ENCODE measurements at regions not wholly inside any gene's neighbourhood (a gene's known extent, or its start where the extent isn't known, plus 50 kb on each side); places are given as distances from the start of the nearest gene placed in this dataset.
"Not testable (repeated sequence)": the region's sequence is repeated elsewhere in the genome, so short reads cannot be mapped to it uniquely, and the experiment has no call there.

DNA sequence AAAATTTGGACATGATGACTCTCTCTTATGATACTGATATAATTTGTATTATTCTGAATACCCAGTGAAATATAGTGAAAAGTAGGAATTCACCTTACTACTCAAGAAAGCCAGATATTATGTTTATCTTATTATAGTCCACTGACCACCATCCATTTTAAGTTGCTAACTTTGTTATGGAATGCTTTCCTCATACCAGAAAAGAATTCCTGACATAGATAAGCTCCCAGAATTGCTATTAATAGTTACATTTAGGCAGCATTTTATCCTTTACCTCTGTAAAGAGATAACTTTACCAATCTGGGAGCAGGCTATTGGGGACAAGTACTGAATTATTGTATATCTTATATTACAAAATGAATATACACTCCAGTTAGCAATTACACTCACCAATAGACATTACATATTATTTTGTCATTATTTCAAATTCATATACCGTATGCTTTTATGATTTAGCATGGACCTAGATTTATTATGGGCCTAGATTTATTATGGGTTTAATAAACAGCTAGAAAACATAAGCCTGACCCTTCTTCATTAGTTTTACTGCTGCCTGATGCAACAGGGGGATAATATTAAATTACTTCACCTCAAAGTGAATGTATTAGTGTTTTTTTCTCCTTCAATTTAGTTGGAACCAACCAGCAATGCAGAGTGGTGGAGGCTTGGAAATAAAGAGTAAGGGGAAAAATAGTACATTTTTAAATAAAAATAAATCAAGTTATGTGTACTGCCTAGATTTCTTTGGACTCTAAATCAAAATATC lies 1886.1 kb downstream of the PCDH9 start:
- DNase-seq: no peak

DNA sequence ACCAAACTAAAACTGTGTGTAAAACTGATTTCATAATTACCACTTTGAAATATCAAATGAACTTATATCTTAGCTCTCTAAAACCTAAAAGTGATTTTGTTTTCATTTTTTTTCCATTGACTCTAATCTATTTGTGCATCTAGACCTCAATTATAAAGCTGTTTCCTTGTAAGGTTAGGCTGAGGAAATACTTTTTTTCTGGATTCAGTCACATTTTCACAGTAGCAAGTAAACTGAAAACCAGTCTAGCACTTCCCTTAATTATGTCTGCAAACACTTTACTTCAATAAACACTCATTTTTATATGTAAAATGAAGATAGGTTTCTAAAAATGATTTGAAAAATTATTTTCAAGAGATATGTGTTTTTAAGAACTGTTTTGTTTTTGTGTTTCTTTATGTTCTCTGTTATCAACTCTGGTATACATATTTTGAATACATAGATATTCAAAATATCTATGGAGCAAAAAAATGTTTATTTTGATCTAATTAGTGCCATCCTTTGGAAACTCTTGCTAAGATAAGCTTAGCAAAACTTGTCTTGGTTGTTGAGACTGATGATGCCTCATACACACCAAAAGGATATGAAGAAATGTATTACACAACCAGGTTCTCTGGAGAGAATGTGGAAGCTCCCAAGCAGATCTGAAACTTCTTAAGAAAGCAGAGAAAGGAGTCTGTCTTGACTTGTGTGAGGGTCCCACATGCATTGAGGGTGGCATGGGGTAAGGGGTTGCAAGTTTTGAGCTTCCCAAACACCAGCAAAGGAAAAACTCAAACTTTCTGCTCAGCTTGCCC lies 1887.4 kb downstream of the PCDH9 start:
- DNase-seq: no peak

DNA sequence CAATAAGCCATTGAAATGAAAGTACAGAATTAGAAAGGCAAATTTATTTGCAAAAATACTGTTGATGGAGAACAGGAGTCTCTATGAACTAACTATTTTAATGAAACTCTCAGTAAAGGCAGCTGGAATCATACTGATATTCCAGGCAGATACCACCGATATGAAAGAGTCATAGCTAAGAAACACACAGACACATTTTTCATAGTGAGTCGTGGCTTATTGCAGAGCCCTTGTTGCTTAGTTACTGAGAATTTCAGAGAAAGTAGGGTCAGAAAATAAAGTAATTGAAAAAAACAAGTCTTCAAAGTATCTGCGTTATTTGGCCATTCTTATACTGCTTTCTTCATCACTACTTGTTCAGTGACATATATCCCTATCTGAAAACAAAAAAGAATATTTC lies 1890.9 kb downstream of the PCDH9 start:
- no peak for DNase-seq

DNA sequence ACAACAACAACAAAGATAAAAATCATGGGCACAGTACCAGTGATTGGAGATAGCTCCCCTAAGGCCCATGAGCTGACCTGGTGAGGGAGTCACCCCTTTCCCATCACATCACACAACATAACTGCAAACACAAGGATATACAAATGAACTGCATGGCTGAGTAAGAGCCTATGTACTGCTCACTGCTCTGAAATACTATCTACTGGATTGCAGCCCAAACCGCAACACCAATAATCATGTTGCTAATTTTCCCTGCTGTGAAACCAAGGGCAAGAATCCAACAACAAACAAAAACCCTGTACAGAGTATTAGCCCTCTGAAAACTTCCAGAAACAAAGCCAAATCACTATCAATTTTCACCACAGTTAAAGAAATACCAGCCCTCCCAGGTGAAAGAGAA lies 1893.2 kb downstream of the PCDH9 start:
- DNase-seq: no peak

DNA sequence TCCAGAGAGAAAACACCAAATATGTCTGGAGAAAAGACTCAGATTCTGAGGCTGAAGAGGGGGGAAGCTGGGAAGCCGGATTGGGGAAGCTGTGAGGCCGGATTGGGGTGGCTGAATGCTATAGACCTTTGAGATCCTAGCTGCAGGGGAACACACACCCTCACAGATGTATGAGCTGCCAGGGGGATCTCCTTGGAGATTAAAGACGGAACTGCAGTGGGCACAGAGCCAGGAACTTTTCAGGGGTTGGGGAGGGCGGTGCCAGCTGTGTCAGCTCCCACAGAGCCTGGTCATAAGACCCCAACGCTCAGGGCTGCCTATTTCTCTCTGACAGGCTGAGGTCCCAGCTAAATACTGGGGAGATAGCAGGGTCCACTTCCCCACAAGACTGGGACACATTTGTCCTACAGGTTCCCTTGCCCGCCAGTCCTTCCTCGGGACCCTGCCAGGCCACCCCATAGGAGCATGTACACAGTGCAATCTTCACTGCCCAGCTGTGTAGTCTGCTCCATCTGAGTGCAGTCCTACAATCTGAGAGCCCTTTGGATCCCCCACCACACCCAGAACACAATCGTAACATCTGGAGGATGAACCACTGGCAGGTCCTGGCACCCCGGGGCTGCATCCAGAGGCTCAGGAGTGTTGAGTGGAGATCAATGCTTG lies 1893.9 kb downstream of the PCDH9 start:
- DNase-seq: no peak

DNA sequence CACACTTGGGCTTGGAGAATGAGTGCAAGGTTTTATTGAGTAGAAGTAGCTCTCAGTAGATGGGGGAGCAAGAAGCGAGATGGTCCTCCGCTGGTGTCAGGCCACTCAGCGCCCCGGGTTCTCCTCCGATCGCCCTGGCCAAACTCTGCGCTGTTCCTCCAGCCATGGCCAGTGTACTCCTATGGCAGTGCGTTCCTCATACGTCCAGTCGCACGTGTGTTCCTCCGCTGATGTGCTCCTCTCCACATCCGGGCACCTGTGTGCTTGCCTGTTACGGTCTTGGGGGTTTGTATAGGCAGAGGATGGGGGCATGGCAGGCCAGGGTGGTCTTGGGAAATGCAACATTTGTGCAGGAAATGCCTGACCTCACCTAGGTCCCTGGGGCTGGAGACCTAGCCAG lies 1899.4 kb downstream of the PCDH9 start:
- DNase-seq: no peak

DNA sequence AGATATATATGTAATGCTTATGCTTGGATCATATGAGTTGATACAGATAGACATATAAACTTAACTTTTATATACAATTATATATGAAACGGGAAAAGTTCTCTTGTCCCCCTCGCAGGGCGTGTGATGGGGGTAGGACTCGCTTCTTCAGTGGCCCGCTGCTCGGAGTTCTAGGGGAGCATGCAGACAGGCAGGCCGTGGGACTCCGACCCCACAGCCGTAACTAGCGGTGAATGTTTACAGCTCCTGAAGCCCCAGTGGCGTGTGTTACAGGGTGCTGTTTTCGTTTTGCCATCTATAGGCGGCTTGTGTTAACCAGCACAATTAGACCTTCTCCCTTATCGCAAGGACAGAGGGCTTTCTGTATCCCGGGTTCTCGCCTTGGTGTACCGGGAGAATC lies 1899.8 kb downstream of the PCDH9 start:
- DNase-seq: no peak

DNA sequence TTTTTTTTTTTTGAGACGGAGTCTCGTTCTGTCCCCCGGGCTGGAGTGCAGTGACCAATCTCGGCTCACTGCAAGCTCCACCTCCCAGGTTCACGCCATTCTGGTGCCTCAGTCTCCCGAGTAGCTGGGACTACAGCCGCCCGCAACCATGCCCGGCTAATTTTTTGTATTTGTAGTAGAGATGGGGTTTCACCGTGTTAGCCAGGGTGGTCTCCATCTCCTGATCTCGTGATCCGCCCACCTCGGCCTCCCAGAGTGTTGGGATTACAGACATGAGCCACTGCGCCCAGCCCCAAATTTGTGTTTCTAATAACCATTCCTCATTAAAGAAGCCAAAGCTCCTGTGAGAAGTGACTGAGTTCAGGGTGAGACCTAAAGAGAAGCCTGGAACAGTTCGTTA lies 1906.9 kb downstream of the PCDH9 start:
- DNase-seq: not testable (repeated sequence)

DNA sequence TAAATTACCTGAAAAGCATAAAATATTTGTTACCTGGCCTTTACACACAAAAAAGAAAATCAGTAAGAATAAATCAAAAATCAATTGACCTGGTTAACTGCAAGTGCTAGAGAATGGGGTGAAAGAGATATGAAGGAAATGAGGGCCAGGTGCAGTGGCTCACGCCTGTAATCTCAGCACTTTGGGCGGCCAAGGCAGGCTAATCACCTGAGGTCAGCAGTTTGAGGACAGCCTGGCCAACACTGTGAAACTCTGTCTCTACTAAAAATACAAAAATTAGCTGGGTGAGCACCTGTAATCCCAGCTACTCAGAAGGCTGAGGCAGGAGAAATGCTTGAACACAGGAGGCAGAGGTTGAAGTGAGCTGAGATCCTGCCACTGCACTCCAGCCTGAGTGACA lies 1908.7 kb downstream of the PCDH9 start:
- DNase-seq: not testable (repeated sequence)

DNA sequence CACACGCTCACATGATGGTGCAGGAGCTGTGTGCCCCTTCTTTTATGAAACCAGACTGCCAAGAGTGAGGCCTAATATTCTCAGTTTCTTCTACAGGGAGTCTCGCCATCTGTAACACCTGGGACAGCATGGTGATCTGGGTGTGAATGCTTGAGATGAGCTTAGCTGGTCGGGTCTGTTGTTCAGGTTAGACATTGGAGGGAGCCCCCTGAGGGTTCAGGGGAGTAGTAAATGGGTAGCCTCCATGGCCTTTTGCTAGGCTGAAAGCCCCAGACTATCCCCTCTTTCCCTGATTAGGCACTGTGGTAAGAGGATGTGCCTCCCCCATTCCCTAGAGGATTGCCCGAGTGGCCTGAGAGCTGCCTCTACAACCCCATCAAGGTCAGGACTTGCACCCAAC lies 1916.1 kb downstream of the PCDH9 start:
- DNase-seq: no peak

DNA sequence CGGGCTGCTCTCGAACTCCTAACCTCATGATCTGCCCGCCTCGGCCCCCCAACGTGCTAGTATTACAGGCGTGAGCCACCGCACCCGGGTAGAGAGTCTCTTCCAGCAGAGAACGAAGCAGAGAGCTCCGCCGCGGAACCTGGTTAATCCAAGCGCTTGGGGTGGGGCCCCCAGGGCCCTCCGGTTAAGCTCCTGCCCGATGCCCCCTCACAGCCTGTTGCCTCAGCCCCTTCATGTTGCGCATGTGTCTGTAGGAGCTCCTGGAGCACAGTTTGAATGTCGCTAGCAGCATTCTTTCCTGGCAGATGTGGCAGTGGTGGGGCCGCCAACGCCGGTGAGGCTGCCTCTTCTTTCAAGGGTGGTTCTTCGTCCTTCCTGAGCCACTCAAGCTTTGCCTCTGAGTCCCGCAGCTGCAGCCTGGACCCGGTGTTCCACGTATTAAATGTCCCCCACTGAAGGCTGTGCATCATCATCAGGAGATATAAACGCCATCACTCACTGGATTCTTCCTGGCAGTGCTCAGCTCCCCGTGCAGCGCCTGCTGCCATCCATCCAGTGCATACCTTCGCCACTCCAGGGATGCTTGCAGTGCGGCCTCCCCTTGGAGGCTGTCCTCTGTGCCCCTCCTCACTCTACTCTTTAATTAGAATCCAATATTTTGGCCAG lies 1919.3 kb downstream of the PCDH9 start:
- DNase-seq: no peak

DNA sequence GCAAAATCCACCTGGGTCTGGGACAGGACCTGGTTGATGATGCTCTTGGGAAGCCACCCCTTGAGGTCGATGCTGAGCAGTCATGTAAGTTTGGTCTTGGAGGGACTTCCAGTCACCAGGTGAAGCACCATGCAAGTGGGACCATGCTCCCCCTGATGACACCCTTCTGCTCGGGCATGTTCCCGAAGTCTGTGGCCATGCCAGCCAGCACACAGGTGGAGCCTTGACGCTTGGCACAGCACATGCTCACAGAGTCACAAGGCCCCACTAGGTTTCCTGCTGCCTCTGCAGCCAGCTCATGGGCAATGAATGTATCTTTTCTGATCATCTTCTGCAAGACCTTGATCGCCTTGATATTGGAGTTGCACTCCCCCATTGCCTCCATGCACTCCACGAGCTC lies 1920.2 kb downstream of the PCDH9 start:
- no peak for DNase-seq

DNA sequence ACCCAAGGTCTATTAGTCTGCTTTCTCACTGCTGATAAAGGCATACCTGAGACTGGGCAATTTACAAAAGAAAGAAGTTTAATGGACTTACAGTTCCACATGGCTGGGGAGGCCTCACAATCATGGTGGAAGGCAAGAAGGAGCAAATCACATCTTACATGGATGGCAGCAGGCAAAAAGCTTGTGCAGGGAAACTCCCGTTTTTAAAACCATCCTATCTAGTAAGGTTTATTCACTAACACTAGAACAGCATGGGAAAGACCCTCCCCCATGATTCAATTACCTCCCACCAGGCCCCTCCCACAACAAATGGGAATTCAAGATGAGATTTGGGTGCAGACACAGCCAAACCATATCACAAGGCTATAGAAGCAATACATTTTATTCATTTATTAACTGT lies 1921.4 kb downstream of the PCDH9 start:
- not testable (repeated sequence) for DNase-seq

DNA sequence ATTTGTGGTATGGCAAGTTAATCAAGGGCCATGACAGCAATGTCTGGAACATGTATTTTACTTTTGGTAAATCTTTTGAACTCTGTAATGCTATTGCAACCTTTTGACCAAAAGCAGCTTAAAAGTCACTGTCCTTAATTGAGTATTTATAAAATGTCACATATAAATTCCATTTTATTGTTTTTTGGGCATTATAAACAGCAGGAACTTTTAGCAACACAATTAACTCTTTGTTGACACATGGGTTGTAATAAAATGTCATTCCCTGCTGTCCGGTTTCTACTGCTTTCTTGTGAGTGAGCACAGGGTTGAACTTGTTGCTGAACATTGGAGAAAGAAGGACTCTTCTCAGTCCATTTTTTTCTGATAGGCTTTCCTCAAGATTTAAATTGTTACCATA lies 1923.1 kb downstream of the PCDH9 start:
- no peak for DNase-seq

DNA sequence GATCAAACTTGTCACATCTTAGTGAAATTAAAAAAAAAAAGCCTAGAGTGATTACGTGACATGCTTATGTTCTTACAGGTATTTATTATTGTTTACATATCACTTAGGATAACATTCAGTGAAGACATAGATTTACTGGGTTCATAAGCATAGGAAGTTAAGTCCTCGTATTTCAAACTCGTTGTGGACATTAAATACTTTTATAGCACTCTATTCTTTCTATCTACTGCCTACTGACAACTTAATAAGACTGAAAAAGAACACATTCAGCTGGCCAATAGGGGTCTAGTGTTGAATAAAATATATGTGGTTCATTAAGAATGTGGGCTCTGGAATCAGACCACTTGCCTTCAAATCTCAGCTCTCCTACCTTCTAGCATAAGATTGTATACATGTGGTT lies 1927.4 kb downstream of the PCDH9 start:
- DNase-seq: no peak

DNA sequence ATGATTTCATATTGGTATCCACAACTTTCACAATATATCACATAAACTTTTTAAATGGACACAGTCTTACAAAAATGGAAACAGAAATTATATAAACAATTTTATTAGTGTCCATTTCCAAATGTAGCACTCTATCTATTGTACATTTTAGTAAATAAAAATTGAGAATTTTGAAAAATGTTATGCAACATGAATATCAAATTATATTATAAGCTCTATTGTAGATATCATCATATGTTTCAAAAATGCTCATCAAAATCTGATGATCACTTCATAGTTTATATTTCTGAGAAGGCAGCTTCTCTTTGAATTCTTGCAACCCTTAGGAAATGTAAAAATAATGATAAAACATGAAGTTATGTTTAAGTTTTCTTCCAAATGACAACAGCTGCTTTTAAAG lies 1928.6 kb downstream of the PCDH9 start:
- DNase-seq: no peak

DNA sequence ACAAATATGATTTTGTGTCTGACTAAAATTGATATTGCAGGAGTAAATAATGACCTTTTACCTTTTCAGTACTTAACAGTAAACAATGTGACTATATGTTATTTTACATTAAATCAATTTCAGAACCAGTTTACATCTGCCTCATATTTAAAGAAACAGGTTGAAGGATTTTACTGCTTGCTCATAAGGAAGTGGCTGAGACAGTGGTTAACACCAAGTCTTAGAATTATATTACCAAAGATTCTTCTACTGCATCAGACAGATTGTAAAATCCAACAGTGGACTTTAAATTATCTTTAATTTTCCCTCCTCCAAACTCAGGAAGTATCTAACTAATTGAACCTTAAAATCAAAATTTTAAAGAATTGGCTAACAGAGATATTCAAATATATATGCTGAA lies 1929.9 kb downstream of the PCDH9 start:
- no peak for DNase-seq

DNA sequence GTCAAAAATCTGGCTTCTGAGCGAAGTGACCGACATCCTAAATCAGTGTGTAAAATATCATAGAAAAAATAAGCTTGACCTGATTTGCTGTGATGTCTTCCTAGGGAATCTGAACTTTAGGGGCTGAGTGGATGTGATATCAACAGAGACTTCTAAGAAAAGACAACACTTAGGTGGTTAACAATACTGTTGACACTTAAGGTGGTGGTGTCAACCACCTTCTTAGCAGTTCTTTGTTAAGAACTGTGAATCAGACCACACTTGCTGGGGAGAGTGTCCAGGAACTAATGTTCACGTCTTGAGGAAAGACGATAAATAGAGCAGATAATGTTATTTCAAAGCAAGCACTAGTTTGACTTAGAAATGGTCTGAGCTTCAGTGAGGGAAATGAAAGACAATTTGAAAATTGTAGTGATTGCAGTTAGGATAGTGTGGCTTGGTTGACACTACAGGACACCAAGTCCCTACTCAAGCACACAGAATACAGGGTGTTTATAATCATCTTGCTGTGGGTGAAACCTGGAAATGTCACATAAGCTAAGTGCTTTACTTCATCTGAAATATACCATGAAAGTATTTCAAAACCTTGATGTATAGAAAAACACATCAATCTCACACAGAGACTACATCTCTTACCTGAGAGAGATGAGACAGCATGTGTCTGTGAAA lies 1936.5 kb downstream of the PCDH9 start:
- no peak for DNase-seq

DNA sequence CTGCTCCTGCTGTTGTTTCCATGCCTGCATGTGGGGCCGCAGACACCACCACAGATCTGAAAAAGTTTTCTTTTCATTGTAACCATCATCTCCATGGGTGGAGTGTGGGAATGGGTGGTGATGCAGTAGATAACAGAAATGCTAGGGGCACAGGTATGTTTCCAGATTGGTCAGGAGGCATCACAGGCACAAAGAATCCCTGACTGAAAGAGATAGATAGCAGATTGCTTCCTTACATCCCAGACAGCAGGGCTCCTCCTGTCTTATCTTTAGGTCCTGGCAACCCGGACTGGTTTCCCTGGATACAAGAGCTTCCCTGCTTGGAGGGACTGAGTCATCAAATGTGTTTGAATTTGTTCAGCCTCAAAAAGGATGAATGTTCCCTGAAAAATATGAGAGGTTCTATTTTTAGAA lies 1937.6 kb downstream of the PCDH9 start:
- DNase-seq: no peak

DNA sequence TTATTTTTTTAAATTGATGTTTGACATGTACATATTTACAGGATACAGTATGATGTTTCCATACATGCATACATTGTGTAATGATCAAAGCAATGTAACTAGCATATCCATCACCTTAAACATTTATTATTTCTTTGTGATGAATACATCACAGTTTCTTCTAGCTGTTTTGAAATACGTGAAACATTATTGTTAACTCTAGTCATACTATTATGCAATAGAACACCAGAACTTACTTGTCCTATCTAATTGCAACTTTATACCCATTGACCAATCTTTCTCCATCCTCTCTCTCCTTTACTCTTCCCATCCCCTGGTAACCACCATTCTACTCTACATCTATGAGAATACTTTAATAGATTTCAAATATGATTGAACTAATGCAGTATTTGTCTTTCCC lies 1942.7 kb downstream of the PCDH9 start:
- no peak for DNase-seq

DNA sequence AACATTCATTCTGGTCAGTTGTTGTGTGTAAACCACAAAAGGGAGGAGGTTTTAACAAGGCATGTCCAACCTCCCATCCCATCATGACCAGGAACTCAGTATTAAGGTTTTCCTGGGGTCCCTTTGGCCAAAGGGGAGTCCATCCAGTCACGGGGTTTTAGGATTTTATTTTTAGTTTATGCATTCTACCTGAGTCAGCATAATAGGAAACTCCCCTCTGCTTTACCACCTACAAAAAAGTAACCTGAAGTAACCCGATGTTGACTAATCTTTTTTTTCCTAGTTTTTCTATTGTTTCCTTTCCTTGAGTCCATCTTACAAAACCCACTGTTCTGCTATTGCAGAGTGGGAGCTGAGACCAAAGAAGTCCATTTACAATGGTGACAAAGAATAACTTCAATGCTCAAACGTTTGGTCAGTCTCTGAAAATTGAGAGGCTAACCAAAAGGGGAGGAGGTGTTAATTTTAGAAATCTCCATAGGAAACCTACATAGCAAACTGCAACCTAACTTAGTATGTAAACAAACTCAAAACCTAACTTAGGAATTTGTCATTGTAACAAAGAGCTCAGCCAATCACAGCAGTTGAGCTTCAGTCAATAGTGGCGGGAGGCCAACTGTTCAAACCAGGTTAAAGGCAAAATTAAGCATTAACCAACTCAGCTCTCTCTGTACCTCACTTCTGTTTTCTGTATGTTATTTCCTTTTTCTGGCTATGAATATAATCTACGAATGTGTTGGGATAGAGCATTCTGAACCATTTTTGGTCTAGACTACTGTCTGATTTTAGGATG lies 1954.1 kb downstream of the PCDH9 start:
- DNase-seq: no peak

DNA sequence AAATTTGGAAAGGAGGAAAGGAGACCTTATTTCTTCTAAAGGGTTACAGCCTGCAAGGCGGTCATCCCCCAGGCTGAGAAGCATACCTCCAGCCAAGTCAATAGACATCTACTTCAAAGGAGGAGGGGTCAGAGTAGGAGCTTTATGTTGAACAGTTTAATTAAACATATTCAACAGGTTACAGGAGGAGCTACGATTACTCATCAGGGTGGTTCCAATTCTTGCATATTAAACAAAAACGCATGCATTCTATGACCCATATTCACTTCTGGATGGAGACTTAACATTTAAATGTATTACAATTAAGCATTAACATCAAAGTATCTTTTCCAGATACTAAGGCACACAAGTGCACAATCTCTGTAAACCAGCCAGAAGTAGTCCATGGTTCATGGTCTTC lies 1955.0 kb downstream of the PCDH9 start:
- no peak for DNase-seq

Measured in bone marrow (tissue), 2 donors.